ENCODE measurements at regions not wholly inside any gene's neighbourhood (a gene's known extent, or its start where the extent isn't known, plus 50 kb on each side); places are given as distances from the start of the nearest gene placed in this dataset.
"Not testable (repeated sequence)": the region's sequence is repeated elsewhere in the genome, so short reads cannot be mapped to it uniquely, and the experiment has no call there.

DNA sequence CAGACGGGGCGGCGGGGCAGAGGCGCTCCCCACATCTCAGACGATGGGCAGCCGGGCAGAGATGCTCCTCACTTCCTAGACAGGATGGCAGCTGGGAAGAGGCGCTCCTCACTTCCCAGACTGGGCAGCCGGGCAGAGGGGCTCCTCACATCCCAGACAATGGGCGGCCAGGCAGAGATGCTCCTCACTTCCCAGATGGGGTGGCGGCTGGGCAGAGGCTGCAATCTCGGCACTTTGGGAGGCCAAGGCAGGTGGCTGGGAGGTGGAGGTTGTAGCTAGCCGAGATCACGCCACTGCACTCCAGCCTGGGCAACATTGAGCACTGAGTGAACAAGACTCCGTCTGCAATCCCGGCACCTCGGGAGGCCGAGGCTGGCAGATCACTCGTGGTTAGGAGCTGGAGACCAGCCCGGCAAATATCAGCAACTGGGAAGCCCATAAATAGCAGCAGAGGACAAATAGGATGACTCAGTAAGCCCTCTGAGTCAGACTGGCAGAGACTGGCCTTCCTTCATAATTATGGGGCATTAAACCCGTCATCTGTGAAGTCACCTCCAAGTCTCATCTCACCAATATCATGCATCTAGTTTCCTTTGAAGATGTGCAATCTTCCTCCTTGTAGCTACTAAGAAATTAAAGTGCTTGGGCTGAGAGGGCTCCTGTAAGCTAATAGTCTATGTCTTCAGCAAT, 337.3 kb downstream of the GOLGA6L6 start:
- TF ChIP-seq, protein P1, sequence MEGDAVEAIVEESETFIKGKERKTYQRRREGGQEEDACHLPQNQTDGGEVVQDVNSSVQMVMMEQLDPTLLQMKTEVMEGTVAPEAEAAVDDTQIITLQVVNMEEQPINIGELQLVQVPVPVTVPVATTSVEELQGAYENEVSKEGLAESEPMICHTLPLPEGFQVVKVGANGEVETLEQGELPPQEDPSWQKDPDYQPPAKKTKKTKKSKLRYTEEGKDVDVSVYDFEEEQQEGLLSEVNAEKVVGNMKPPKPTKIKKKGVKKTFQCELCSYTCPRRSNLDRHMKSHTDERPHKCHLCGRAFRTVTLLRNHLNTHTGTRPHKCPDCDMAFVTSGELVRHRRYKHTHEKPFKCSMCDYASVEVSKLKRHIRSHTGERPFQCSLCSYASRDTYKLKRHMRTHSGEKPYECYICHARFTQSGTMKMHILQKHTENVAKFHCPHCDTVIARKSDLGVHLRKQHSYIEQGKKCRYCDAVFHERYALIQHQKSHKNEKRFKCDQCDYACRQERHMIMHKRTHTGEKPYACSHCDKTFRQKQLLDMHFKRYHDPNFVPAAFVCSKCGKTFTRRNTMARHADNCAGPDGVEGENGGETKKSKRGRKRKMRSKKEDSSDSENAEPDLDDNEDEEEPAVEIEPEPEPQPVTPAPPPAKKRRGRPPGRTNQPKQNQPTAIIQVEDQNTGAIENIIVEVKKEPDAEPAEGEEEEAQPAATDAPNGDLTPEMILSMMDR (IDR thresholded peaks at IDR 0.05; ENCODE audit: low read length) = not testable (repeated sequence)
- TF ChIP-seq EZH2 (IDR thresholded peaks at IDR 0.05; ENCODE audit: borderline replicate concordance, low read length) = not testable (repeated sequence)
